Activated CD8-positive, alpha-beta T cell treated with anti-CD3 and anti-CD28 coated beads for 36 hours (primary cell): ENCODE measurements at regions not wholly inside any gene's neighbourhood (a gene's known extent, or its start where the extent isn't known, plus 50 kb on each side); places are given as distances from the start of the nearest gene placed in this dataset.

Source experiments
- ATAC-seq: fragments of 200-7000 bp; cut with Tn5 transposase; one replicate; pipeline ENCODE4 v1.10.0; 2021; ENCODE audit warnings: mild to moderate bottlenecking, moderate library complexity
- CTCF ChIA-PET: fragments of 350-600 bp; sonication (Branson Sonifier 250); formaldehyde crosslinking; loops from one replicate; lab custom pipeline; 2021; ENCODE audit warnings: antibody characterized with exemption; lab: Charles Lee
- POLR2A ChIA-PET: fragments of 350-600 bp; sonication (Branson Sonifier 250); formaldehyde crosslinking; loops from one replicate; lab custom pipeline; 2021; ENCODE audit warnings: antibody characterized with exemption; lab: Charles Lee
- DNase-seq: peaks from one replicate; pipeline ENCODE4 v3.0.0-alpha.2; 2020
- H3K27ac Mint-ChIP-seq: one replicate; pipeline ENCODE4 v1.8.0; 2021; ENCODE audit warnings: mild to moderate bottlenecking, mixed read lengths
- H3K27me3 Mint-ChIP-seq: one replicate; pipeline ENCODE4 v1.8.0; 2021; ENCODE audit warnings: mixed read lengths
- H3K36me3 Mint-ChIP-seq: one replicate; pipeline ENCODE4 v1.8.0; 2021; ENCODE audit warnings: low read depth, mixed read lengths
- H3K4me1 Mint-ChIP-seq: one replicate; pipeline ENCODE4 v1.8.0; 2021; ENCODE audit warnings: low read depth, mixed read lengths
- H3K4me3 Mint-ChIP-seq: one replicate; pipeline ENCODE4 v1.8.0; 2021; ENCODE audit warnings: mild to moderate bottlenecking, moderate library complexity, mixed read lengths
- H3K9me3 Mint-ChIP-seq: one replicate; pipeline ENCODE4 v1.8.0; 2021; ENCODE audit warnings: mixed read lengths
- intact Hi-C: fragments of 100-400 bp; cut with micrococcal nuclease; formaldehyde crosslinking; loops from one replicate; pipeline ENCODE4 v1.10.0; 2022
- TF ChIP-seq, protein P1 (sequence below): fragments of 200-600 bp; IDR thresholded peaks from one replicate; pipeline ENCODE4 v1.8.0; 2022; ENCODE audit warnings: antibody characterized with exemption, mild to moderate bottlenecking

GRCh38 chr7:69166979-69167516 is 431.2 kb upstream of the AUTS2 start:
- Mint-ChIP-seq H3K27me3 (no peaks in the 10 kb centered on the region), H3K27ac (no peak overlapping the region), H3K4me3 (no peak overlapping the region), H3K36me3 (no peaks in the 10 kb centered on the region), H3K4me1 (no peaks in the 10 kb centered on the region), H3K9me3 (no peaks in the 10 kb centered on the region)
- ChIA-PET POLR2A (interaction anchor here (0.7 kb wide), 1 partner anchor 451 kb away, joined by 3 read pairs; no protein-coding TSS in a partner anchor), CTCF (no interaction called here)
- DNase-seq: no peak
- intact Hi-C loops: no loop called here
- TF ChIP-seq, protein P1, sequence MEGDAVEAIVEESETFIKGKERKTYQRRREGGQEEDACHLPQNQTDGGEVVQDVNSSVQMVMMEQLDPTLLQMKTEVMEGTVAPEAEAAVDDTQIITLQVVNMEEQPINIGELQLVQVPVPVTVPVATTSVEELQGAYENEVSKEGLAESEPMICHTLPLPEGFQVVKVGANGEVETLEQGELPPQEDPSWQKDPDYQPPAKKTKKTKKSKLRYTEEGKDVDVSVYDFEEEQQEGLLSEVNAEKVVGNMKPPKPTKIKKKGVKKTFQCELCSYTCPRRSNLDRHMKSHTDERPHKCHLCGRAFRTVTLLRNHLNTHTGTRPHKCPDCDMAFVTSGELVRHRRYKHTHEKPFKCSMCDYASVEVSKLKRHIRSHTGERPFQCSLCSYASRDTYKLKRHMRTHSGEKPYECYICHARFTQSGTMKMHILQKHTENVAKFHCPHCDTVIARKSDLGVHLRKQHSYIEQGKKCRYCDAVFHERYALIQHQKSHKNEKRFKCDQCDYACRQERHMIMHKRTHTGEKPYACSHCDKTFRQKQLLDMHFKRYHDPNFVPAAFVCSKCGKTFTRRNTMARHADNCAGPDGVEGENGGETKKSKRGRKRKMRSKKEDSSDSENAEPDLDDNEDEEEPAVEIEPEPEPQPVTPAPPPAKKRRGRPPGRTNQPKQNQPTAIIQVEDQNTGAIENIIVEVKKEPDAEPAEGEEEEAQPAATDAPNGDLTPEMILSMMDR: no peak
- ATAC-seq: no peak

DNA sequence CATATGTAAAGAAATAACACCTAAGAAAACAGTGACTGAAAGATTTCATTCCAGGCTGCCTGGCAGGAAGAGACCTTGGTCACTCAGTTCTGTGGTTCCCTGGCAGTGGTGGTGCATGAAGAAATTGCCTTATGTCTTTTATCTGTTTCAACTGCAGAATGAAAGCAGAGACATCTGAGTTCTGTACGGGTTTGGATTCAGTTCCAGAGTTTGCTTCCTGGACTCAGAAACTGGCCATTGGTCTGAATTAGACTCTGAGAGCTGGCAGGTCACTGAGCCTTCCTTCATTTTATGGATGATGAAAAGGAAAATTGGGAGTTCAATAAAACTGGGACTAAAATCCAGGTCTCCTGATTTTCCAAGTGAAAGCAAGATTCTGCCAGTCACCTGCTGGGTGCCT is 428.9 kb upstream of the AUTS2 start:
- POLR2A ChIA-PET: no interaction called here

DNA sequence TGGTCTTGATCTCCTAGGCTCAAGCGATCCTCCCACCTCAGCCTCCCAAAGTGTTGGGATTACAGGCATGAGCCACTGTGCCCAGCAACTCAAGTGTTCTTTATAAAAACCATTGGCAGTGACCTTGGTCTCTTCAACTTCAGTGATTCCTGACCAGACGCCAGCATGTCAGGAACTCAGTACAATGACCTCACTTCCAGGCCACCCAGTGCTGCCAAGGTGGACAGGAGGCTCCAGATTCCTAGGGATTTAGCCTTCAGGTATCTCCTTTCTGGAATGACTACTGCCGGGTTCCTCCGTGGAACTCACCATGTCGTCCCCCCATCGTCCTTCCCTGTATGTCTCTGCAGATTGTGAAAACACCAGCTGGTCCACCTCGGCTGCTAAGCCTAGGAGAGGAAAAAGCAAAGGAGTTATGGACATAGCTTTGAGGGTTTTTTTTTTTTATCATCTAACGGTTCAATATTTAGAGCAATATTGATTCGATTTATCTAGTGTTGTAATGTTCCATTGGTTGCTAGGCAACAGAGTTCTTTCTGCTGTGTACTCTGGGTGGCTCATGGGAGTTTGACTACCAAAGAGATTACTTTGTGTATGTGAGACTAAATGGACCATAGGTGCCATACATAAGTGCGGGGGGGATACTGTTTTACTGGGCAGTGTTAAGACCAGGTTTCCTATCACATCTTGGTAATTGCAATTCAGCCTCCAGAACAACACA is 425.8 kb upstream of the AUTS2 start:
- CTCF ChIA-PET: no interaction called here
- intact Hi-C loops: no loop called here

More for the DNA sequence above, 428.9 kb upstream of the AUTS2 start:
- CTCF ChIA-PET: no interaction called here
- H3K4me1 Mint-ChIP-seq: no peaks in the 10 kb centered on the region
- TF ChIP-seq, protein P1: no peak
- no peak overlapping the region for H3K27ac Mint-ChIP-seq
- DNase-seq (no peak), ATAC-seq (no peak)
- no peaks in the 10 kb centered on the region for H3K27me3 Mint-ChIP-seq
- intact Hi-C loops: no loop called here
- H3K36me3 Mint-ChIP-seq: no peaks in the 10 kb centered on the region
- H3K9me3 Mint-ChIP-seq: no peaks in the 10 kb centered on the region
- H3K4me3 Mint-ChIP-seq: no peak overlapping the region

GRCh38 chr7:69173341-69173740 is 424.9 kb upstream of the AUTS2 start:
- no peaks in the 10 kb centered on the region for H3K36me3 Mint-ChIP-seq
- ChIA-PET POLR2A (no interaction called here), CTCF (no interaction called here)
- H3K9me3 Mint-ChIP-seq: no peaks in the 10 kb centered on the region
- H3K4me1 Mint-ChIP-seq: no peaks in the 10 kb centered on the region
- TF ChIP-seq, protein P1: no peak
- ATAC-seq (no peak), DNase-seq (no peak)
- H3K27me3 Mint-ChIP-seq: peaks cover 1% of the 10 kb centered on the region
- intact Hi-C loops: no loop called here
- H3K27ac Mint-ChIP-seq: no peak overlapping the region
- H3K4me3 Mint-ChIP-seq: no peak overlapping the region

More for the DNA sequence above, 425.8 kb upstream of the AUTS2 start:
- Mint-ChIP-seq H3K27ac (no peak overlapping the region), H3K9me3 (no peaks in the 10 kb centered on the region), H3K4me3 (no peak overlapping the region), H3K27me3 (peaks cover 1% of the 10 kb centered on the region), H3K4me1 (no peaks in the 10 kb centered on the region), H3K36me3 (no peaks in the 10 kb centered on the region)
- DNase-seq (no peak), ATAC-seq (no peak)
- POLR2A ChIA-PET: no interaction called here
- TF ChIP-seq, protein P1: no peak

GRCh38 chr7:69173846-69174245 is 424.4 kb upstream of the AUTS2 start:
- POLR2A ChIA-PET: no interaction called here
- intact Hi-C loops: no loop called here
- H3K36me3 Mint-ChIP-seq: no peaks in the 10 kb centered on the region
- no peak overlapping the region for H3K4me3 Mint-ChIP-seq
- H3K4me1 Mint-ChIP-seq: no peaks in the 10 kb centered on the region
- H3K27ac Mint-ChIP-seq: no peak overlapping the region
- H3K9me3 Mint-ChIP-seq: no peaks in the 10 kb centered on the region
- no peak for DNase-seq
- TF ChIP-seq, protein P1: no peak
- peaks cover 1% of the 10 kb centered on the region for H3K27me3 Mint-ChIP-seq
- CTCF ChIA-PET: no interaction called here
- no peak for ATAC-seq
